Thyroid gland (tissue), 4 donors: ENCODE measurements at regions not wholly inside any gene's neighbourhood (a gene's known extent, or its start where the extent isn't known, plus 50 kb on each side); places are given as distances from the start of the nearest gene placed in this dataset.

Experiments used
- DNase-seq, 2 donors: peaks; one replicate each; pipeline ENCODE4 v3.0.0-alpha.2; 2019
- H3K27ac ChIP-seq, 3 donors: fragments of 200-600 bp; sonication (generic); 1 replicate in 2 of 3; 2 replicates in 1 of 3; pipeline ENCODE4 v1.5.1; 2016 to 2019; ENCODE audit warnings: mild to moderate bottlenecking in 1 of 3, moderate library complexity in 1 of 3
- H3K27me3 ChIP-seq: fragments of 200-600 bp; sonication (generic); one replicate; pipeline ENCODE4 v1.5.1; 2019
- H3K36me3 ChIP-seq, 2 donors: fragments of 200-600 bp; sonication (generic); one replicate each; pipeline ENCODE4 v1.5.1; 2016 to 2019
- H3K4me1 ChIP-seq, 2 donors: fragments of 200-600 bp; sonication (generic); one replicate each; pipeline ENCODE4 v1.5.1; 2017 to 2019
- H3K4me3 ChIP-seq, 3 donors: fragments of 200-600 bp; sonication (generic); replicated peaks in 1 of 3; 1 replicate in 2 of 3; 2 replicates in 1 of 3; pipeline ENCODE4 v1.5.1; 2016; ENCODE audit warnings: mild to moderate bottlenecking in 1 of 3
- H3K9me3 ChIP-seq: fragments of 200-600 bp; sonication (generic); one replicate; pipeline ENCODE4 v1.5.1; 2017
- CTCF ChIP-seq, 6 experiments: fragments of 200-600 bp in 3 of 6; fragments of 450-650 bp in 3 of 6; sonication (generic) in 3 of 6; IDR thresholded peaks; one replicate each; pipeline ENCODE4 v1.5.1; 2016 to 2019; ENCODE audit warnings: antibody characterized with exemption in 6 of 6, mild to moderate bottlenecking in 2 of 6, inconsistent platforms in 1 of 6, moderate library complexity in 1 of 6
- POLR2A ChIP-seq, 2 donors: fragments of 450-650 bp; IDR thresholded peaks; one replicate each; pipeline ENCODE4 v1.6.1; 2017; ENCODE audit warnings: antibody characterized with exemption in 2 of 2, mild to moderate bottlenecking in 2 of 2, moderate library complexity in 1 of 2
- WGBS, 2 donors: methylation state at CpG; one replicate each; pipeline ENCODE4 v1.1.5; 2017; 5-methylcytosine and 5-hydroxymethylcytosine counted together
- intact Hi-C: fragments of 100-400 bp; cut with DNase I; formaldehyde crosslinking; loops from one replicate; pipeline ENCODE4 v1.15.1; 2023

- no peak for DNase-seq
- intact Hi-C loops, result no loop called here
- TF ChIP-seq CTCF (IDR thresholded peaks at IDR 0.05) (no peak), POLR2A (IDR thresholded peaks at IDR 0.05) (no peak)
- no peaks in the 10 kb centered on the region for H3K27me3 ChIP-seq
- H3K4me3 ChIP-seq, result no peak overlapping the region
- no peak overlapping the region for H3K27ac ChIP-seq
- no peaks in the 10 kb centered on the region for H3K9me3 ChIP-seq
- H3K4me1 ChIP-seq, result no peaks in the 10 kb centered on the region
- 69 to 91% methylated on average over 6 of the region's 6 CpGs for WGBS, 2 donors
- no peaks in the 10 kb centered on the region for H3K36me3 ChIP-seq
Observed at GRCh38 chr4:187178084-187178483, 454.4 kb upstream of the FAT1 start.

GRCh38 chr4:187178587-187178986 is 454.9 kb upstream of the FAT1 start:
- no peak for DNase-seq
- TF ChIP-seq CTCF (IDR thresholded peaks at IDR 0.05) (no peak), POLR2A (IDR thresholded peaks at IDR 0.05) (no peak)
- Histone ChIP-seq H3K27me3 (no peaks in the 10 kb centered on the region), H3K27ac (no peak overlapping the region), H3K4me3 (no peak overlapping the region), H3K9me3 (no peaks in the 10 kb centered on the region), H3K36me3 (no peaks in the 10 kb centered on the region), H3K4me1 (no peaks in the 10 kb centered on the region)
- intact Hi-C loops, result no loop called here
- 63 to 70% methylated on average over 6 of the region's 6 CpGs for WGBS, 2 donors

GRCh38 chr4:187179086-187180058 is 455.7 kb upstream of the FAT1 start:
- Histone ChIP-seq H3K36me3 (no peaks in the 10 kb centered on the region), H3K27ac (no peak overlapping the region), H3K27me3 (no peaks in the 10 kb centered on the region), H3K4me1 (no peaks in the 10 kb centered on the region), H3K9me3 (no peaks in the 10 kb centered on the region), H3K4me3 (no peak overlapping the region)
- no peak for DNase-seq
- intact Hi-C loops, result no loop called here
- WGBS, 2 donors, result 42 to 46% methylated on average over 10 of the region's 10 CpGs
- TF ChIP-seq CTCF (IDR thresholded peaks at IDR 0.05), result no peak
- TF ChIP-seq POLR2A (IDR thresholded peaks at IDR 0.05), result no peak

GRCh38 chr4:187181054-187181453 is 457.4 kb upstream of the FAT1 start:
- DNase-seq, result no peak
- Histone ChIP-seq H3K27me3 (no peaks in the 10 kb centered on the region), H3K9me3 (no peaks in the 10 kb centered on the region), H3K27ac (no peak overlapping the region), H3K4me1 (no peaks in the 10 kb centered on the region), H3K36me3 (no peaks in the 10 kb centered on the region), H3K4me3 (no peak overlapping the region)
- 70 to 87% methylated on average over 6 of the region's 6 CpGs for WGBS, 2 donors
- intact Hi-C loops, result no loop called here
- no peak for TF ChIP-seq CTCF (IDR thresholded peaks at IDR 0.05)
- TF ChIP-seq POLR2A (IDR thresholded peaks at IDR 0.05), result no peak

GRCh38 chr4:187183346-187183745 is 459.7 kb upstream of the FAT1 start:
- H3K27me3 ChIP-seq, result no peaks in the 10 kb centered on the region
- DNase-seq, result no peak
- H3K4me3 ChIP-seq, result no peak overlapping the region
- H3K9me3 ChIP-seq, result no peaks in the 10 kb centered on the region
- no peak for TF ChIP-seq POLR2A (IDR thresholded peaks at IDR 0.05)
- no peak for TF ChIP-seq CTCF (IDR thresholded peaks at IDR 0.05)
- H3K36me3 ChIP-seq, result no peaks in the 10 kb centered on the region
- no peak overlapping the region for H3K27ac ChIP-seq
- no peaks in the 10 kb centered on the region for H3K4me1 ChIP-seq
- intact Hi-C loops, result no loop called here
- 82% methylated on average over 9 of the region's 9 CpGs for WGBS, 2 donors
